ENCODE measurements at regions not wholly inside any gene's neighbourhood (a gene's known extent, or its start where the extent isn't known, plus 50 kb on each side); places are given as distances from the start of the nearest gene placed in this dataset.

DNA sequence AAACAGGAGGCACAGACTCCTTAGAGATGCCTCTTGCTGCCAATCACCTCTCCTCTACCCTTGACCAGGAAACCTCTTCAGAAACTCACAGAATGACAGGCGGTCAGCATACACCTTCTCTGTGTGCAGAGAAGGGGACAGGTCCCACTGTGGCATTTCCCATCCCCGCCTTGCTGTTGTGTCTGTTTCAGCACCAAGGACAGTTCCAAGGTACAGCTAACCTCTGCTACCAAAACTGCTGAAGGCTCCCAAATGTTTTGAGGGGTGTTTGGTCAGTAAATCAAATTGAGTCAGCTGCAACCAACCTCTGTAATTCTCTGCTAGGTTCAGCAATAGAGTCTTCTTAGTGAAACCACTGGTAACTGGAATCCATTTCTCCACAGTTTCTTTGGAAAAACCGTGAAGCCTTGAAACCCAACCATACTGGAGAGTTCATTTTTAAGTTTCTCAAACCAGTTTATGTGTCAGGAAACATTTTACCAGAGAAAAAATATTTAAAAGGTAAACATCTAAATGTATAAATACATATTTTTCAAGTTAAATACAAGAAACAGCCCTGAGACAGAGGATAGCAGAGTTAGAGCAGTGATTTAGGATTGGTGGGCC lies 122.0 kb downstream of the DRD1 start:
- DNase-seq (ENCODE audit: insufficient read length) (no peak), FAIRE-seq (peak; percentile 17)
- TF ChIP-seq POLR2AphosphoS5 (IDR thresholded peaks at IDR 0.05; ENCODE audit: low read depth, low read length) (no peak), POLR2A (IDR thresholded peaks at IDR 0.05; ENCODE audit: low read depth, low read length) (no peak), TAF1 (IDR thresholded peaks at IDR 0.05; ENCODE audit: borderline replicate concordance, low read depth, low read length) (no peak)

DNA sequence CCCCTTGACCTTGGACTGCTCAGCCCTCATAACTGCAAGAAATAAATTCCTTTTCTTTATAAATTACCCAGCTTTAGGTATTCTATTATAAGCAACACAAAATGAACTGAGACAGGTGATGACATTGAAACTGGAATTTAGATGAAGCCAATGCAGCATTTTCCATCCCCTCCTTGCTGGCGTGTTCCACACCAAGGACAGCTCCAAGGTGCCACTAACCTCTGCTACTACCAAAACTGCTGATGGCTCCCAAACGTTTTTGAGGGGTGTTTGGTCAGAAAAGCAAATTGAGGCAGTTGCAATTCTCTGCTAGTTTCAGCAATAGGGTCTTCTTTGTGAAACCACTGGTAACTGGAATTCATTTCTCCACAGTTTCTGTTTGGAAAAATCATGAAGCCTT lies 124.8 kb downstream of the DRD1 start:
- DNase-seq (ENCODE audit: insufficient read length): no peak
- FAIRE-seq: no peak
- TF ChIP-seq POLR2AphosphoS5 (IDR thresholded peaks at IDR 0.05; ENCODE audit: low read depth, low read length): no peak
- no peak for TF ChIP-seq POLR2A (IDR thresholded peaks at IDR 0.05; ENCODE audit: low read depth, low read length)
- no peak for TF ChIP-seq TAF1 (IDR thresholded peaks at IDR 0.05; ENCODE audit: borderline replicate concordance, low read depth, low read length)

DNA sequence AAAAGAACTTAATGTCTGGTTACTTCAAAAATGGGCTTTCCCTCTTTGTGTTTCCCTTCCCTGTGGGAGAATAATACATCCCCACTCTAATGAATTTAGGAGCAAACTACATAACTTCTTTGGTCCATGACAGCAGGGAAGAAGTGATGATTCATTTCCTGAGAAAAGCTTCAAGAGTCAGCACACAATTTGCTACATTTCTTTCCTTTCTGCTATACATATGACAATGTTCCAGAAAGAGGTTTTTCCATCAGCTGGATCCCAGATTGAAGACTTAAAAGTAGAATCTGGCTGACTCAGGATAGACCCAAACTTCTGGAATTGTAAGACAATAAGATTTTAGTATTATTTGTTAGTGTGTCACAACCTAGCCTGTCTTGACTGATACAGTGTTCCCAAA lies 126.1 kb downstream of the DRD1 start:
- FAIRE-seq: no peak

DNA sequence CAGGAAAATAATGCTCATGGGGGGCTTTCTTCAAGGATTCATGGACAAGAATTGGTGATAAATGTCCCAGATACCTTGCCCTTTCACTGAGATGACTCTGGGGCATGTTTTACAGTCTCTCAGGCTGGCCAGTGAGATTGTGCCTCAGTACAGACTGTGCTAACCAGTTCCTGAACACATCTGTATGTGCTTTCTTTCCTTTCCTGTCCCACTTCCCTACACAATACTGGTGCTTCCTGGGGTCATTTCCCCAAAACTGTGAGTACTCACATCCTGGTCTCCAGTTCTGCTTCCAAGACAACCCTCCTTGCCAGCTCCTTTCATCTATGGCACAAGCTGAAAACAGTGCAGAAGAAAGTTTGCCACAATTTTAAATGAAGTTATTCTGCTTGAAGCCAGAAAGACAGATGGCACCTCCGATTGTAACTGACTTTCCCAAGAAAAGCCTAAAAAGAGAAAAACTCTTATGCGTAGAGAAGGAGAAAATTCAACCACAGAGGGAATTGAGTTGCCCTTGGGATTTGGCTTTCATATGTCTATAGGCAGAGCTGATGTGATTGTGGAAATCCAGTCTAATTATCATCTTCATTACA lies 134.7 kb downstream of the DRD1 start:
- no peak for FAIRE-seq
- TF ChIP-seq POLR2AphosphoS5 (IDR thresholded peaks at IDR 0.05; ENCODE audit: low read depth, low read length): no peak
- no peak for TF ChIP-seq TAF1 (IDR thresholded peaks at IDR 0.05; ENCODE audit: borderline replicate concordance, low read depth, low read length)
- no peak for TF ChIP-seq POLR2A (IDR thresholded peaks at IDR 0.05; ENCODE audit: low read depth, low read length)

More for the DNA sequence above, 126.1 kb downstream of the DRD1 start:
- no peak for DNase-seq (ENCODE audit: insufficient read length)
- TF ChIP-seq TAF1 (IDR thresholded peaks at IDR 0.05; ENCODE audit: borderline replicate concordance, low read depth, low read length) (no peak), POLR2A (IDR thresholded peaks at IDR 0.05; ENCODE audit: low read depth, low read length) (no peak), POLR2AphosphoS5 (IDR thresholded peaks at IDR 0.05; ENCODE audit: low read depth, low read length) (no peak)

DNA sequence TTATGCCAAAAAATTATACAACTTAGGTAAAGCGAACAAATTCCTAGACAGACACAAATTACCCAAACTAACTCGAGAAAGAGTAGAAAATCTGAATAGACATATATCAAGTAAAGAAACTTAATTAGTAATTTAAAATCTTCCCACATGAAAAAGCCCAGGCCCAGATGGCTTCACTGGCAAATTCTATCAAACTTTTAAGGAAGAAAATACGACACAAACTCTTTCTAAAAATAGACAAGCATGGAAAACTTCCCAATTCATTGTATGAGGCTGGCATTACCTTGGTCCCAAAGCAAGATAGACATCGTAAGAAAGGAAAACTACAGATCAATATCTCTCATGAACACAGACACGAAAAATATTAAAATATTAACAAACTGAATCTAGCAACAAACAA lies 135.3 kb downstream of the DRD1 start:
- TF ChIP-seq POLR2A (IDR thresholded peaks at IDR 0.05; ENCODE audit: low read depth, low read length): no peak
- TF ChIP-seq POLR2AphosphoS5 (IDR thresholded peaks at IDR 0.05; ENCODE audit: low read depth, low read length): no peak
- no peak for TF ChIP-seq TAF1 (IDR thresholded peaks at IDR 0.05; ENCODE audit: borderline replicate concordance, low read depth, low read length)
- FAIRE-seq (no peak), DNase-seq (ENCODE audit: insufficient read length) (no peak)

More for the DNA sequence above, 134.7 kb downstream of the DRD1 start:
- no peak for DNase-seq (ENCODE audit: insufficient read length)

DNA sequence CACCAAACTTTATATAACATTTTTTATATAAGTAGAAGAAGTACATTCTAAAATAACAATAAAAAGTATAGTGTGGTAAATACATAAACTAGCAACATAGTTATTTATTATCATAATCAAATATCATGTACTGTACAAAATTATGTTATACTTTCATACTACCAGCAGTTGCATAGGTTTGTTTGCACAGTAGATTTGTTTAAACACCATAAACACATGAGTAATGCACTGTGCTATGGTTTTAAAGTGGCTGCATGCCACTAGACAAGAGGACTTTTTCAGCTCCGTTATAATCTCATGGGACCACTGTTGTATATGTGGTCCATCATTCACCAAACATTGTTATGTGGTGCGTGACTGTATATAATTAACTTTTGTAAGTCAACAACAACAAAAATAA lies 137.6 kb downstream of the DRD1 start:
- TF ChIP-seq TAF1 (IDR thresholded peaks at IDR 0.05; ENCODE audit: borderline replicate concordance, low read depth, low read length) (no peak), POLR2A (IDR thresholded peaks at IDR 0.05; ENCODE audit: low read depth, low read length) (no peak), POLR2AphosphoS5 (IDR thresholded peaks at IDR 0.05; ENCODE audit: low read depth, low read length) (no peak)
- DNase-seq (ENCODE audit: insufficient read length) (no peak), FAIRE-seq (no peak)

DNA sequence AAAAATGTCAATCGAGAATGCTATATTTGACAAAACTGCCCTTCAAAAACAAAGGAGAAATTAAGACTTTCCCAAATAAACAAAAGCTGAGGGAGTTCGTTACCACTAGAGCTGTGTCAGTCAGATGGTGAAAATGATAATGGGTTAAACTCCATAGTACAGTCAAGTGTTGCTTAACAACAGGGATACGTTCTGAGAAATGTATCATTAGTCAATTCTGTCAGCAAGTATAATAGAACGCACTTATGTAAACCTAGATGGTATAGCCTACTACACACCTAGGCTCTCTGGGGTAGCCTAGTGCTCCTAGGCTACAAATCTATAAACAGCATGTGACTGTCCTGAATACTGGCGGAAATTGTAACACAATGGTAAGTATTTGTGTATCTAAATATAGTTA lies 138.7 kb downstream of the DRD1 start:
- FAIRE-seq (no peak), DNase-seq (ENCODE audit: insufficient read length) (no peak)
- TF ChIP-seq POLR2AphosphoS5 (IDR thresholded peaks at IDR 0.05; ENCODE audit: low read depth, low read length): no peak
- no peak for TF ChIP-seq TAF1 (IDR thresholded peaks at IDR 0.05; ENCODE audit: borderline replicate concordance, low read depth, low read length)
- no peak for TF ChIP-seq POLR2A (IDR thresholded peaks at IDR 0.05; ENCODE audit: low read depth, low read length)

DNA sequence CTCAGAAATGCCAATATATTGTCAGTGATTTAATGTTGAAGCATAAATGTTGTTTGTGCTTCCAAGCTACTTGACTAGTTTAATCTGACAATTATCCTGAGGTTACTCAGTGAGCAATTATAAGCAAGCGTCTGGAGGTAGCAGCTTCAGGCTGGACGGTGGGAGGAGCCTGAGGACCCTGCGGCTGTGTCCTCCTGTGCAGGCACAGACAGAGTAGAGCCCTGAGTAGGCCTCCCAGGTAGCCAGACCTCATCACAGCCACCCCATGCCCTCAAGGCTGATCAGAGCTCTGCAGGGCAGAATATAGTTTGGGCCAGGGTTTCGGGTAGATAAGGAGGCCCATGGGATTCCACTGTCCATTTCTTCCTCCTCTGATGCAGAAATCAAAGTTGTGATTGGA lies 153.6 kb downstream of the DRD1 start:
- TF ChIP-seq POLR2AphosphoS5 (IDR thresholded peaks at IDR 0.05; ENCODE audit: low read depth, low read length) (no peak), TAF1 (IDR thresholded peaks at IDR 0.05; ENCODE audit: borderline replicate concordance, low read depth, low read length) (no peak), POLR2A (IDR thresholded peaks at IDR 0.05; ENCODE audit: low read depth, low read length) (no peak)
- DNase-seq (ENCODE audit: insufficient read length): no peak
- FAIRE-seq: no peak

DNA sequence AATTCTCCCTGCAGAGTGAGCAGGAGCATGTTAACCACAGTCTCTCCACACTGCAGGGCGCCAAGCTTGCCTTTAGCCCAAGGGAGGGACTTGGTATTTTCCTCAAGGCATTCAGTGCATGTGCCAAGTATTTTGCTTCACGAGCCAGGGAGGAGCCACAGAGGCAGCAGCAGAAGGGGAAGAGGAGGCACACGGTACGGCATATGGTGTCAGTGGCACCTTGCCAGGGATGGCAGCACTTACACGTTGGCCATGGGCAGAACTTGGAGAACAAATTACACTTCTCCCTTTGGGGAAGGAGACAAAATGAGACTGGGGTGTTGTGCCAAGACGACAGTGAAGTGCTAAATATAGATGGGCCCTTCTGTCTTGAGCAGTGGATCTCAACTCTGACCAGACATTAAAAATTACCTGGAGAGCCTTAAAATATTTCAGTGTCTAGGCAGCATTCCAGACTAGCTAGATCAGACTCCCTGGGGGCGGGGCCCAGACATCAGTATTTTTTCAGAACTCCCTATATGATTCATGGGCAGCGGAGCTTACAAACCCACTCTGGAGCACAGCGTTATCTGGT lies 155.8 kb downstream of the DRD1 start:
- no peak for DNase-seq (ENCODE audit: insufficient read length)
- FAIRE-seq: no peak
- TF ChIP-seq POLR2AphosphoS5 (IDR thresholded peaks at IDR 0.05; ENCODE audit: low read depth, low read length) (no peak), TAF1 (IDR thresholded peaks at IDR 0.05; ENCODE audit: borderline replicate concordance, low read depth, low read length) (no peak)

DNA sequence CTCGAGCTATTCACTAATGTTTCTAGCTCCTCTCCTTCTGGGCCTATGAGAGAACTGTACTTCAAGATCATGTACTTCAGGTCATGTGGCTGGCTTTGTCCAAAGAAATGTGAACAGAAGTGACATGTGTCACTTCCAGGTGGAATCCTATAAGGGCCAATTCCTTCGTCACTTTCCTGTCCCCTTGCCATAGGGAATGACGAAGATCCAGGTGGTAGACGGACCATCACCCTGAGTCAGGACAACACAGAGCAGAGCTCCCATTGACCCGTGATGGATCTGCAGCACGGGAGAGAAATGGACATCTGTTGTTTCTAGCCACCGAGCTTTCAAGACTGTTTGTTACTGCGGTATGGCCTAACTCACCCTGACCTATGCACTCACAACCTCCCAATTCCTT lies 157.0 kb downstream of the DRD1 start:
- no peak for DNase-seq (ENCODE audit: insufficient read length)
- FAIRE-seq: no peak
- TF ChIP-seq POLR2AphosphoS5 (IDR thresholded peaks at IDR 0.05; ENCODE audit: low read depth, low read length) (no peak), POLR2A (IDR thresholded peaks at IDR 0.05; ENCODE audit: low read depth, low read length) (no peak), TAF1 (IDR thresholded peaks at IDR 0.05; ENCODE audit: borderline replicate concordance, low read depth, low read length) (no peak)

DNA sequence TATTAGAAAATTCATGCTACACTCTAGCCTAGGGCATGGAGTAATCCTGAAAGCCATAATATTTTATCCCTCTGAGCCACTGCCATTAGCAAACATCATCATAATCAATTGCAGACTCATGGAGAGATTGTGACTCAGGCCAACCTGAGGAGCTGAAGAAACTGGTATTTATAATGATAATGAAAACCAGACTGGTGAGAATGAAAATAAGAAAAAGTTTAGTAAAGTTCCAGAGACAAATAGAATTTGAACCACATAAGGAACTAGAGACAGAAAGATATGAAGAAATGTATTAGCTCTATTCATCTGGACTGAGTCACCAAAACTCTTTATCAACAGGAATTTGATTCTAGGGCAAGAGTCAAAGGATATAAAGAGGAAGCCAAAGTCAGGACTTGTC lies 158.7 kb downstream of the DRD1 start:
- no peak for TF ChIP-seq POLR2A (IDR thresholded peaks at IDR 0.05; ENCODE audit: low read depth, low read length)
- TF ChIP-seq POLR2AphosphoS5 (IDR thresholded peaks at IDR 0.05; ENCODE audit: low read depth, low read length): no peak
- no peak for FAIRE-seq

DNA sequence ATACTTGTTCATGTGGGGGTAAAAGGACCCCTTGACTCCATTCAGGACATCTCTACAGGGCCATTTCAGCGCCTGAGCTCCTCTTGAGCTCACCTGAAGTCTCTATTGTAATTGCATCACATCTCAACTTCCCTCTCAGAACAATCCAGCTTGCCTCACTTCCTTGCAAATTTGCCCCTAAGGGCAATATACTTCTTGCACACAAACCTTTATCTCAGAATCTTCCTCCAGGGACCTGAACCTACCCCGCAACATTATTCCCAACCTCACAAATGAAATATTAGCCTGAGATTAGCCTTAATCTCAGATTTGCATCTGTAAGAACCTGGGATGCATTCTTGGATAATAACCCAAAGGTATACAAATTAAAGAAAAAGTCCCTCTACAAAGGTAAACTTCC lies 159.2 kb downstream of the DRD1 start:
- no peak for FAIRE-seq
- no peak for TF ChIP-seq POLR2AphosphoS5 (IDR thresholded peaks at IDR 0.05; ENCODE audit: low read depth, low read length)
- no peak for TF ChIP-seq POLR2A (IDR thresholded peaks at IDR 0.05; ENCODE audit: low read depth, low read length)
- DNase-seq (ENCODE audit: insufficient read length): no peak

More for the DNA sequence above, 158.7 kb downstream of the DRD1 start:
- no peak for DNase-seq (ENCODE audit: insufficient read length)
